ENCODE measurements at regions not wholly inside any gene's neighbourhood (a gene's known extent, or its start where the extent isn't known, plus 50 kb on each side); places are given as distances from the start of the nearest gene placed in this dataset.

- no peak for TF ChIP-seq CTCF (IDR thresholded peaks at IDR 0.05 in 2 of 3, conservative IDR thresholded peaks at IDR 0.05 in 1 of 3; ENCODE audit: borderline replicate concordance in 1 of 3, insufficient read depth in 1 of 3, low read depth in 2 of 3, low read length in 2 of 3)
- peak; percentile 14; the same call in 1 of the 2 replicates for TF ChIP-seq SP1 (IDR thresholded peaks at IDR 0.05; ENCODE audit: low read depth)
- no peak for TF ChIP-seq ZFX (IDR thresholded peaks at IDR 0.05)
- TF ChIP-seq ZNF274 (IDR thresholded peaks at IDR 0.05; ENCODE audit: low read depth, low read length), result no peak
- TF ChIP-seq EZH2phosphoT487 (IDR thresholded peaks at IDR 0.05; ENCODE audit: borderline replicate concordance), result no peak
- no peak for TF ChIP-seq EGR1 (IDR thresholded peaks at IDR 0.05; ENCODE audit: low read depth)
- TF ChIP-seq ZBTB33 (IDR thresholded peaks at IDR 0.05; ENCODE audit: extremely low read depth, insufficient replicate concordance, low read length), result no peak
- TF ChIP-seq ATF3 (IDR thresholded peaks at IDR 0.05), result no peak
- TF ChIP-seq CBX3 (IDR thresholded peaks at IDR 0.05; ENCODE audit: low read depth), result 0 out of 2 replicates have a peak, but pooled peaks have one; percentile 25
- TF ChIP-seq RAD21 (IDR thresholded peaks at IDR 0.05; ENCODE audit: low read depth), result no peak
- no peak for TF ChIP-seq YY1 (IDR thresholded peaks at IDR 0.05; ENCODE audit: extremely low read depth, insufficient replicate concordance, low read depth, low read length)
Observed at GRCh38 chrX:38880296-38880854, 79.1 kb downstream of the MID1IP1 start (continued).

All from HCT116 (cell line).